Nephron (organoid): ENCODE measurements at regions not wholly inside any gene's neighbourhood (a gene's known extent, or its start where the extent isn't known, plus 50 kb on each side); places are given as distances from the start of the nearest gene placed in this dataset.

Experiments used
- H3K27ac Mint-ChIP-seq, 3 experiments: 2 replicates each; pipeline ENCODE4 v1.8.0; 2020; ENCODE audit warnings: mixed read lengths in 3 of 3, mild to moderate bottlenecking in 2 of 3, moderate library complexity in 1 of 3
- H3K27me3 Mint-ChIP-seq: 2 replicates; pipeline ENCODE4 v1.8.0; 2021; ENCODE audit warnings: low read depth, mild to moderate bottlenecking, moderate library complexity, mixed read lengths
- H3K36me3 Mint-ChIP-seq: 2 replicates; pipeline ENCODE4 v1.8.0; 2020; ENCODE audit warnings: low read depth, mixed read lengths
- H3K4me1 Mint-ChIP-seq: 2 replicates; pipeline ENCODE4 v1.8.0; 2020; ENCODE audit warnings: mixed read lengths
- H3K4me3 Mint-ChIP-seq, 3 experiments: 2 replicates each; pipeline ENCODE4 v1.8.0; 2020; ENCODE audit warnings: mild to moderate bottlenecking in 3 of 3, mixed read lengths in 3 of 3, moderate library complexity in 2 of 3
- H3K9me3 Mint-ChIP-seq: 2 replicates; pipeline ENCODE4 v1.8.0; 2020; ENCODE audit warnings: mixed read lengths
- CTCF ChIP-seq, 3 experiments: fragments of 200-600 bp; sonication (generic); IDR thresholded peaks; one replicate each; pipeline ENCODE4 v1.5.0; 2021; ENCODE audit warnings: antibody characterized with exemption in 3 of 3; ENCODE audit not compliant: unreplicated experiment in 3 of 3

- Mint-ChIP-seq H3K4me3 (no peak overlapping the region), H3K27me3 (peaks cover 36% of the 10 kb centered on the region), H3K36me3 (no peaks in the 10 kb centered on the region), H3K4me1 (no peaks in the 10 kb centered on the region), H3K27ac (no peak overlapping the region), H3K9me3 (no peaks in the 10 kb centered on the region)
- TF ChIP-seq CTCF (IDR thresholded peaks at IDR 0.05; ENCODE audit: unreplicated experiment in 3 of 3) = no peak
These were observed 259.9 kb downstream of the FOXA2 start for GRCh38 chr20:22324505-22324904.

GRCh38 chr20:22322513-22322912 is 261.9 kb downstream of the FOXA2 start:
- peaks cover 53% of the 10 kb centered on the region for H3K27me3 Mint-ChIP-seq

GRCh38 chr20:22321191-22321590 is 263.2 kb downstream of the FOXA2 start:
- H3K9me3 Mint-ChIP-seq = no peaks in the 10 kb centered on the region

More at GRCh38 chr20:22322513-22322912, 261.9 kb downstream of the FOXA2 start:
- H3K36me3 Mint-ChIP-seq = no peaks in the 10 kb centered on the region
- no peaks in the 10 kb centered on the region for H3K9me3 Mint-ChIP-seq
- H3K27ac Mint-ChIP-seq = no peak overlapping the region
- no peaks in the 10 kb centered on the region for H3K4me1 Mint-ChIP-seq
- no peak overlapping the region for H3K4me3 Mint-ChIP-seq
- no peak for TF ChIP-seq CTCF (IDR thresholded peaks at IDR 0.05; ENCODE audit: unreplicated experiment in 3 of 3)

GRCh38 chr20:22320245-22320915 is 264.0 kb downstream of the FOXA2 start:
- Mint-ChIP-seq H3K27me3 (peaks cover 50% of the 10 kb centered on the region), H3K36me3 (no peaks in the 10 kb centered on the region), H3K4me3 (no peak overlapping the region), H3K4me1 (no peaks in the 10 kb centered on the region), H3K27ac (no peak overlapping the region), H3K9me3 (no peaks in the 10 kb centered on the region)
- no peak for TF ChIP-seq CTCF (IDR thresholded peaks at IDR 0.05; ENCODE audit: unreplicated experiment in 3 of 3)

More at GRCh38 chr20:22321191-22321590, 263.2 kb downstream of the FOXA2 start:
- Mint-ChIP-seq H3K36me3 (no peaks in the 10 kb centered on the region), H3K4me1 (no peaks in the 10 kb centered on the region), H3K27me3 (peaks cover 57% of the 10 kb centered on the region), H3K4me3 (no peak overlapping the region), H3K27ac (no peak overlapping the region)
- no peak for TF ChIP-seq CTCF (IDR thresholded peaks at IDR 0.05; ENCODE audit: unreplicated experiment in 3 of 3)

- no peak for TF ChIP-seq CTCF (IDR thresholded peaks at IDR 0.05; ENCODE audit: unreplicated experiment in 3 of 3)
- Mint-ChIP-seq H3K4me1 (no peaks in the 10 kb centered on the region), H3K36me3 (no peaks in the 10 kb centered on the region), H3K4me3 (no peak overlapping the region), H3K27me3 (peaks cover 57% of the 10 kb centered on the region), H3K27ac (no peak overlapping the region), H3K9me3 (no peaks in the 10 kb centered on the region)
These were observed 268.6 kb downstream of the FOXA2 start for GRCh38 chr20:22315771-22316170.

GRCh38 chr20:22315073-22315472 is 269.3 kb downstream of the FOXA2 start:
- Mint-ChIP-seq H3K9me3 (no peaks in the 10 kb centered on the region), H3K36me3 (no peaks in the 10 kb centered on the region), H3K27me3 (peaks cover 60% of the 10 kb centered on the region), H3K4me1 (no peaks in the 10 kb centered on the region), H3K4me3 (no peak overlapping the region), H3K27ac (no peak overlapping the region)
- TF ChIP-seq CTCF (IDR thresholded peaks at IDR 0.05; ENCODE audit: unreplicated experiment in 3 of 3) = no peak
